Activated CD4-positive, alpha-beta T cell treated with anti-CD3 and anti-CD28 coated beads, Interleukin-10, Interleukin-2, amounts not matched to agents 100 ng/mL and 50 ng/mL, durations not matched to agents 16 hours and 8 hours (primary cell): ENCODE measurements at regions not wholly inside any gene's neighbourhood (a gene's known extent, or its start where the extent isn't known, plus 50 kb on each side); places are given as distances from the start of the nearest gene placed in this dataset.

Experiments
- DNase-seq: peaks from one replicate; pipeline ENCODE4 v3.0.0-alpha.2; 2020

- DNase-seq, result no peak
These were observed 180.5 kb upstream of the PMEPA1 start for GRCh38 chr20:57890202-57890800.

GRCh38 chr20:57888591-57888990 is 178.8 kb upstream of the PMEPA1 start:
- no peak for DNase-seq

GRCh38 chr20:57884956-57885355 is 175.1 kb upstream of the PMEPA1 start:
- no peak for DNase-seq

GRCh38 chr20:57883761-57884160 is 173.9 kb upstream of the PMEPA1 start:
- no peak for DNase-seq

GRCh38 chr20:57883224-57883623 is 173.4 kb upstream of the PMEPA1 start:
- no peak for DNase-seq

GRCh38 chr20:57882451-57883161 is 172.8 kb upstream of the PMEPA1 start:
- no peak for DNase-seq

GRCh38 chr20:57881466-57882385 is 171.9 kb upstream of the PMEPA1 start:
- no peak for DNase-seq

GRCh38 chr20:57880571-57880892 is 170.7 kb upstream of the PMEPA1 start:
- no peak for DNase-seq

GRCh38 chr20:57879779-57880570 is 170.2 kb upstream of the PMEPA1 start:
- DNase-seq, result no peak

GRCh38 chr20:57879437-57879778 is 169.6 kb upstream of the PMEPA1 start:
- DNase-seq, result no peak

GRCh38 chr20:57878786-57879424 is 169.1 kb upstream of the PMEPA1 start:
- DNase-seq, result no peak

- no peak for DNase-seq
These were observed 168.2 kb upstream of the PMEPA1 start for GRCh38 chr20:57877995-57878394.

GRCh38 chr20:57877131-57877824 is 167.5 kb upstream of the PMEPA1 start:
- no peak for DNase-seq

- DNase-seq, result no peak
These were observed 166.3 kb upstream of the PMEPA1 start for GRCh38 chr20:57876163-57876562.

- no peak for DNase-seq
These were observed 164.3 kb upstream of the PMEPA1 start for GRCh38 chr20:57874141-57874540.

- no peak for DNase-seq
These were observed 163.1 kb upstream of the PMEPA1 start for GRCh38 chr20:57872816-57873409.

GRCh38 chr20:57871237-57871632 is 161.4 kb upstream of the PMEPA1 start:
- DNase-seq, result no peak

GRCh38 chr20:57870597-57871236 is 160.9 kb upstream of the PMEPA1 start:
- DNase-seq, result no peak

- no peak for DNase-seq
These were observed 160.1 kb upstream of the PMEPA1 start for GRCh38 chr20:57869951-57870315.

- no peak for DNase-seq
These were observed 159.6 kb upstream of the PMEPA1 start for GRCh38 chr20:57869291-57869950.

- no peak for DNase-seq
These were observed 158.5 kb upstream of the PMEPA1 start for GRCh38 chr20:57868310-57868709.
